ENCODE measurements at regions not wholly inside any gene's neighbourhood (a gene's known extent, or its start where the extent isn't known, plus 50 kb on each side); places are given as distances from the start of the nearest gene placed in this dataset.

DNA sequence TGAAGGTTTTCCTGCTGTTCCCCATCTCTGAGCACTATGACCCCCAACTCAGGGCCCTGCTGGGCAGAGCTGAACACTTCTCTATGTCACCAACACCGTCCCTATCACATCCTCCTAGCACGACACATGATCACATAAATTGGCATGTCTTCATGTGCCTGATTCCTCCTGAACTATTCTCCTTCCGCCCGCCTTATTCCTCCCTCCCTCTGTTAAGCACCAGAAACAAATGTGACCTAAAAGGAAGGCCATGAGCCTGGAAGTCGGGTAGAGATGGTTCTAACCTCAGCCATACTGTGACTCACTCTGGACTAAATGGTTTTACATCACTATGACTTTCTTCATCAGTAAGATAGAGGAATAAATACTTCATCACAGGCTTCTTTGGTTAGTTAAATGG lies 80.8 kb upstream of the DYNLRB2 start:
- TF ChIP-seq, protein P1, sequence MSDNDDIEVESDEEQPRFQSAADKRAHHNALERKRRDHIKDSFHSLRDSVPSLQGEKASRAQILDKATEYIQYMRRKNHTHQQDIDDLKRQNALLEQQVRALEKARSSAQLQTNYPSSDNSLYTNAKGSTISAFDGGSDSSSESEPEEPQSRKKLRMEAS (IDR thresholded peaks at IDR 0.05; ENCODE audit: insufficient read depth, insufficient read length): no peak
- TF ChIP-seq, protein P2, sequence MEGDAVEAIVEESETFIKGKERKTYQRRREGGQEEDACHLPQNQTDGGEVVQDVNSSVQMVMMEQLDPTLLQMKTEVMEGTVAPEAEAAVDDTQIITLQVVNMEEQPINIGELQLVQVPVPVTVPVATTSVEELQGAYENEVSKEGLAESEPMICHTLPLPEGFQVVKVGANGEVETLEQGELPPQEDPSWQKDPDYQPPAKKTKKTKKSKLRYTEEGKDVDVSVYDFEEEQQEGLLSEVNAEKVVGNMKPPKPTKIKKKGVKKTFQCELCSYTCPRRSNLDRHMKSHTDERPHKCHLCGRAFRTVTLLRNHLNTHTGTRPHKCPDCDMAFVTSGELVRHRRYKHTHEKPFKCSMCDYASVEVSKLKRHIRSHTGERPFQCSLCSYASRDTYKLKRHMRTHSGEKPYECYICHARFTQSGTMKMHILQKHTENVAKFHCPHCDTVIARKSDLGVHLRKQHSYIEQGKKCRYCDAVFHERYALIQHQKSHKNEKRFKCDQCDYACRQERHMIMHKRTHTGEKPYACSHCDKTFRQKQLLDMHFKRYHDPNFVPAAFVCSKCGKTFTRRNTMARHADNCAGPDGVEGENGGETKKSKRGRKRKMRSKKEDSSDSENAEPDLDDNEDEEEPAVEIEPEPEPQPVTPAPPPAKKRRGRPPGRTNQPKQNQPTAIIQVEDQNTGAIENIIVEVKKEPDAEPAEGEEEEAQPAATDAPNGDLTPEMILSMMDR (IDR thresholded peaks at IDR 0.05; ENCODE audit: extremely low read depth in 1 of 2, insufficient read depth in 1 of 2, low read depth in 1 of 2, low read length in 2 of 2): no peak
- no peak for TF ChIP-seq POLR2A (IDR thresholded peaks at IDR 0.05; ENCODE audit: low read depth, low read length)
- dilution Hi-C loops (cut with MboI; ENCODE audit: extremely low pct_ligation_motif_present, low sequenced_read_pairs): no loop called here
- no peak for DNase-seq (ENCODE audit: low read depth, low spot score)
- FAIRE-seq: no peak
- no TSS peak for BruUV-seq (replicated peaks)
- H3K9me3 ChIP-seq (replicated peaks; ENCODE audit: control insufficient read depth, insufficient read depth, low read length): no peaks in the 10 kb centered on the region
- intact Hi-C loops (cut with micrococcal nuclease): no loop called here
- H3K4me1 ChIP-seq (ENCODE audit: control insufficient read depth, extremely low read depth, insufficient read depth, low read length): no peaks in the 10 kb centered on the region
- H3K4me2 ChIP-seq (ENCODE audit: insufficient read depth, low read length): no peak overlapping the region
- H3K9me1 ChIP-seq (replicated peaks; ENCODE audit: control insufficient read depth, extremely low read depth, insufficient read depth, low read length): no peaks in the 10 kb centered on the region
- POLR2A ChIA-PET: no interaction called here
- H4K20me1 ChIP-seq (replicated peaks; ENCODE audit: control insufficient read depth, extremely low read depth, insufficient read depth, low read length): no peaks in the 10 kb centered on the region
- H3K4me3 ChIP-seq (replicated peaks in 1 of 3; ENCODE audit: insufficient read depth in 1 of 3, low read depth in 1 of 3, low read length in 3 of 3): no peak overlapping the region
- no peak overlapping the region for H3K9ac ChIP-seq (replicated peaks; ENCODE audit: extremely low read depth, insufficient read depth, low read length)
- no peak overlapping the region for H2AFZ ChIP-seq (ENCODE audit: low read depth, low read length)
- CTCF ChIA-PET: no interaction called here
- no peaks in the 10 kb centered on the region for H3K79me2 ChIP-seq (ENCODE audit: control insufficient read depth, insufficient read depth, low read length)
- H3K36me3 ChIP-seq (ENCODE audit: control insufficient read depth in 2 of 2, extremely low read depth in 1 of 2, insufficient read depth in 2 of 2, low read length in 2 of 2): no peaks in the 10 kb centered on the region
- H3K27me3 ChIP-seq (ENCODE audit: control insufficient read depth in 2 of 2, insufficient read depth in 2 of 2, low read length in 2 of 2): no peaks in the 10 kb centered on the region
- H3K27ac ChIP-seq (ENCODE audit: insufficient read depth, low read depth, low read length): no peak overlapping the region

DNA sequence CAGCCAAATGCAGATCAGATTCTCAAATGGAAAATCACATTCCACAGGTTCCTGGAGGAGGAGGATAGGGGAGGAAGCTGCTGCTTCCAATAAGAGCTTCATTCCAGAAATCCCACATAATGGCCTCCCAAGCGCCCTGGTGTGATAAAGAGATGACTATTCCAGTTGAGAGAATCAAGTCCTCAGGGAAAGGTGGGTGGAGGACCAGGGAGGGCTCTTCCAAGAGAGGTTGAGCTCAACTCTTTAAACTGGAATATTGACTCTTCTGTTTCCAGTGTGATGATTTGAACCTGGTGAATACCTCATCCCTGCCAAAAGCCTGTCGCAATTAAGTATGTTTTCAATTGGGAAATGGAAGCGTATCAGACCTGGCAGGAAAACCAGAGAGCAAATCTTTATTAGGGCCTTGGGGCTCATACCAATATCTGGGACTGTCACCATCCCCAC lies 81.4 kb upstream of the DYNLRB2 start:
- Histone ChIP-seq H3K36me3 (ENCODE audit: control insufficient read depth in 2 of 2, extremely low read depth in 1 of 2, insufficient read depth in 2 of 2, low read length in 2 of 2) (no peaks in the 10 kb centered on the region), H3K9me1 (replicated peaks; ENCODE audit: control insufficient read depth, extremely low read depth, insufficient read depth, low read length) (no peaks in the 10 kb centered on the region), H3K79me2 (ENCODE audit: control insufficient read depth, insufficient read depth, low read length) (no peaks in the 10 kb centered on the region), H3K4me2 (ENCODE audit: insufficient read depth, low read length) (no peak overlapping the region), H3K9ac (replicated peaks; ENCODE audit: extremely low read depth, insufficient read depth, low read length) (no peak overlapping the region), H3K27me3 (ENCODE audit: control insufficient read depth in 2 of 2, insufficient read depth in 2 of 2, low read length in 2 of 2) (no peaks in the 10 kb centered on the region), H2AFZ (ENCODE audit: low read depth, low read length) (no peak overlapping the region), H3K27ac (ENCODE audit: insufficient read depth, low read depth, low read length) (no peak overlapping the region), H3K4me3 (replicated peaks in 1 of 3; ENCODE audit: insufficient read depth in 1 of 3, low read depth in 1 of 3, low read length in 3 of 3) (no peak overlapping the region), H4K20me1 (replicated peaks; ENCODE audit: control insufficient read depth, extremely low read depth, insufficient read depth, low read length) (no peaks in the 10 kb centered on the region), H3K4me1 (ENCODE audit: control insufficient read depth, extremely low read depth, insufficient read depth, low read length) (no peaks in the 10 kb centered on the region), H3K9me3 (replicated peaks; ENCODE audit: control insufficient read depth, insufficient read depth, low read length) (no peaks in the 10 kb centered on the region)
- intact Hi-C loops (cut with micrococcal nuclease): no loop called here
- dilution Hi-C loops (cut with MboI; ENCODE audit: extremely low pct_ligation_motif_present, low sequenced_read_pairs): no loop called here
- CTCF ChIA-PET: no interaction called here
- FAIRE-seq: no peak
- no peak for DNase-seq (ENCODE audit: low read depth, low spot score)
- TF ChIP-seq POLR2A (IDR thresholded peaks at IDR 0.05; ENCODE audit: low read depth, low read length) (no peak), FOS (IDR thresholded peaks at IDR 0.05; ENCODE audit: borderline replicate concordance, insufficient read depth, low read length) (no peak), GATA2 (IDR thresholded peaks at IDR 0.05; ENCODE audit: insufficient read depth, insufficient read length, low read depth, low read length) (no peak), MYC (IDR thresholded peaks at IDR 0.05; ENCODE audit: low read depth, low read length) (no peak), EZH2 (IDR thresholded peaks at IDR 0.05; ENCODE audit: borderline replicate concordance, low read depth, low read length, severe bottlenecking) (no peak), JUN (IDR thresholded peaks at IDR 0.05; ENCODE audit: borderline replicate concordance, insufficient read depth, insufficient read length, low read depth) (no peak), POLR2AphosphoS5 (IDR thresholded peaks at IDR 0.05; ENCODE audit: insufficient read depth, low read depth, low read length) (no peak)
- TF ChIP-seq, protein P1 (IDR thresholded peaks at IDR 0.05; ENCODE audit: insufficient read depth, insufficient read length): no peak
- TF ChIP-seq, protein P2 (IDR thresholded peaks at IDR 0.05; ENCODE audit: extremely low read depth in 1 of 2, insufficient read depth in 1 of 2, low read depth in 1 of 2, low read length in 2 of 2): no peak
- BruUV-seq (replicated peaks): no TSS peak
- POLR2A ChIA-PET: no interaction called here

Data from endothelial cell of umbilical vein (primary cell).